ENCODE measurements at regions not wholly inside any gene's neighbourhood (a gene's known extent, or its start where the extent isn't known, plus 50 kb on each side); places are given as distances from the start of the nearest gene placed in this dataset.
"Not testable (repeated sequence)": the region's sequence is repeated elsewhere in the genome, so short reads cannot be mapped to it uniquely, and the experiment has no call there.

DNA sequence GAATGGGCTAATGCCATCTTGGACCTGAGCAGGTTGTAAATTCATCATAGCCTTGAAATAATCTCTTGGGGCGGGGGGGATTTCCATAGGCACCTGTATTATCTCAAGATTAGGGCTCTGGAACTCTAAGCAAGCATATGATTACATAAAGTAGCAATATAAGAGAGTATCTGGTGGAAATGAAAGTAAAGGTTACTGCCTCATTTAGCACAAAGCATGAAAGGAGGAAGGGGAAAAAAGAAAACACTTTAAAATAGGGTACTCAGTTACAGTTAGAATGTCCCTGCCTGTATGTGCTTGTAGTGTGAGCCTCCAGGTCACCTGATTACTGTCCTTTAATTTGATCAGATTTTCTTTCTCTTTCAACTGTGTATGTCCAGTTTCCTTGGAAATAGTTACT is 1079.7 kb upstream of the CDH18 start:
- no peak for DNase-seq (ENCODE audit: low spot score)

DNA sequence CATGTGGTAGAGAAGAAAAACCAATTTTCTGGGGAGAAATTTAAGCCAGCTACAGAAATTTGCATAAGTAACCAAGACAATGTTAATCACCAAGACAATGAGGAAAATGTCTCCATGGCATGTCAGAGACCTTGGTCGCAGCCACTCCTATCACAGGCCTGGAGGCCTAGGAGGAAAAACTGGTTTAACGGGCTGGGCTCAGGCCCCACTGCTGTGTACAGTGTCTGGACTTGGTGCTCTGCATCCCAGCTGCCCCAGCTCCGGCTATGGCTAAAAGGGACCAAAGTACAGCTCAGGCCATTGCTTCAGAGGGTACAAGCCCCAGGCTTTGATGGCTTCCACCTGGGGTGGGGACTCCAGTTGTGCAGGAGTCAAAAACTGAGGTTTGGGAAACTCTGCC is 1075.1 kb upstream of the CDH18 start:
- no peak for DNase-seq (ENCODE audit: low spot score)

DNA sequence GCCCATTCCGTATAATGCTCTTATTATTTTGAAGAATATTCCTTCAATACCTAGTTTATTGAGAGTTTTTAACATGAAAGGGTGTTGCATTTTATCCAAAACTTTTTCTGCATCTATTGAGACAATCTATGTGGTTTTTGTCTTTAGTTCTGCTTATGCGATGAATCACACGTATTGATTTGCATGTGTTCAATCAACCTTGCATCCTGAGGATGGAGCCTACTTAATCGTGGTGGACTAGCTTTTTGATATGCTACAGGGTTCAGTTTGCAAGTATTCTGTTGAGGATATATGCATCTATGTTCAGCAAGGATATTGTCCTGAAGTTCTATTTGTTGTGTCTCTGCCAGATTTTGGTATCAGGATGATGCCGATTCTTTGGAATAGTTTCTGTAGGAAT is 1070.3 kb upstream of the CDH18 start:
- no peak for DNase-seq (ENCODE audit: low spot score)

GRCh38 chr5:21051945-21052344 is 1063.9 kb upstream of the CDH18 start:
- no peak for DNase-seq (ENCODE audit: low spot score)

DNA sequence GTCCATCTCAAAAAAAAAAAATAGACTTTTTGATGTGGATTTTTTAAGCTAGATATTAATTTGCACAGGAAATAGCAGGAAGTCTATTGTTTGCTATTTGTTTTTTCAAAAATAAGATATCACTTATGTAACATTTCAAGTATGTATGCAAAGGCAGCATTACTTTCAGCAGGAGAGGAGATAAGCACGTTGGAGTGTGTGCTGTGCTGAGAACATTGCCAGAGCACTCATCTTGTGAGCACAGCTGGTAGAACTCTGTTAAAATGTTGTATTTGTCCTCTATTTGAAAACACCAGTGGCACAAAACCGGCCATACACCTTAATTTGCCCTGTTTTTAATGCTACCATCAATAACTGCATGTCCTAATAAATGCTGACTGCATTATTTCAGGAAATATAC is 1061.9 kb upstream of the CDH18 start:
- no peak for DNase-seq (ENCODE audit: low spot score)

DNA sequence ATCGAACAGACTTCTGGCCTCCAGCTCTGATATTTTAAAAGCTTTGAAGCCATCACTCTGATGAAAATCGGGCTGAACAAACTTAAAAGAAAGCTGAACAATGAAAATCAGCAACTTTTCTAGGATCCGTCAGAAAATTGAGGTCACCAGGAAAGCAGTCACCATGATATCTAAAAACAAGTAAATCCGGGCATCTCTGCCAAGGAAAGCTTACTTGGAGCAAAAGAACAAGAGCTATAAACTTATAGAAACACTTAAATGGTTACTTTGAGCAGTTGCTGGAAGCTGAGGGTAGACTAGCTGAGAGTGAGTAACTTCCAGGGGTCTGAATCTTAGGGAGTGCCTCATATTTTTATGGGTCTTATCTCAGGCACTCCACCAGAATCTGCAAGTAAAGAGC is 1043.0 kb upstream of the CDH18 start:
- no peak for DNase-seq (ENCODE audit: low spot score)

GRCh38 chr5:21024966-21025365 is 1037.0 kb upstream of the CDH18 start:
- DNase-seq (ENCODE audit: low spot score): no peak

DNA sequence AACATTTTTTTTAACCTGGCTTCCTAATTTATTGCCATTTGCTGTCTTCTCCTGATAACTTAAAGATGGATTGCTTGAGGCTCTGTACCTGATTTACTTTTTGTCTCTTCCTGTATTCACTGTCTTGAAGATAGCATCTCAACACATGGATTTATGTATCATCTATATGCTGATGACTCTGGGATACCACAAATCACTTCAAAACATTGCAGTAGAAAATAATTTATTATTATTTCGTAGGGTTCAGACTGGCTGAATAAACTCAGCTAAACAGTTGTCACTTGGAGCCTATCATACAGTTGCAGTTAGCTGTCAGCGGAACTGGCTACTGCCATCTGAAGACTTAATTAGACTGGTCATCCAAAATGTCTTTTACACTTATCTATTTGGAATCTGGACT is 1025.2 kb upstream of the CDH18 start:
- no peak for DNase-seq (ENCODE audit: low spot score)

GRCh38 chr5:21007781-21008180 is 1019.8 kb upstream of the CDH18 start:
- no peak for DNase-seq (ENCODE audit: low spot score)

DNA sequence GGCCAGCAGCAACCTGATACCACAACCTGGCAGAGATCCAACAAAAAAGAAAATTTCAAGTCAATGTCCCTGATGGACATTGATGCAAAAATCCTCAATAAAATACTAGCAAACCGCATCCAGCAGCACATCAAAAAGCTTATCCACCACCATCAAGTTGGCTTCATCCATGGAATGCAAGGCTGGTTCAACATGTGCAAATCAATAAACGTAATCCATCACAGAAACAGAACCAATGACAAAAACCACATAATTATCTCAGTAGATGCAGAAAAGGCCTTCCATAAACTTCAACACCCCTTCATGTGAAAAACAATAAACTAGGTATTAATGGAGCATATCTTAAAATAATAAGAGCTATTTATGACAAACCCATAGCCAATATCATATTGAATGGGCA is 1000.9 kb upstream of the CDH18 start:
- not testable (repeated sequence) for DNase-seq (ENCODE audit: low spot score)

GRCh38 chr5:20985754-20986153 is 997.8 kb upstream of the CDH18 start:
- DNase-seq (ENCODE audit: low spot score): no peak

DNA sequence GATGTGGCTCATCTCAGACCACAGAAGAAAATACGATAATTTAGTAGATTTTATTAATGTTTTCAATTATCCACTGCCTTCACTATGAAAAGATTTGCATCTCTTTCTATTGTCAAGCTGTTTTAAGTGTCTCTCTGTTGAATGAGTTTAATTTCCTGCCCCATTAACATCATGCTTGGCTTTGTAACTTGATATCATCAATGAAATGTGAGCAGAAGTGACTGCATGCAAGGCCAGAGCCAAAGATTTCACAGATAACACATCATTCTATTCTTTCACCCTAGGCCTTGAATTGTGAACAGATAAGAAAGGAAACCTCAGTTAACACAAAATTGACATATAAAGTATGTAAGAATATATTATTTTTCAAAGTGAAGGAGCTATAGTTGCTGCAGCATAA is 986.4 kb upstream of the CDH18 start:
- no peak for DNase-seq (ENCODE audit: low spot score)

DNA sequence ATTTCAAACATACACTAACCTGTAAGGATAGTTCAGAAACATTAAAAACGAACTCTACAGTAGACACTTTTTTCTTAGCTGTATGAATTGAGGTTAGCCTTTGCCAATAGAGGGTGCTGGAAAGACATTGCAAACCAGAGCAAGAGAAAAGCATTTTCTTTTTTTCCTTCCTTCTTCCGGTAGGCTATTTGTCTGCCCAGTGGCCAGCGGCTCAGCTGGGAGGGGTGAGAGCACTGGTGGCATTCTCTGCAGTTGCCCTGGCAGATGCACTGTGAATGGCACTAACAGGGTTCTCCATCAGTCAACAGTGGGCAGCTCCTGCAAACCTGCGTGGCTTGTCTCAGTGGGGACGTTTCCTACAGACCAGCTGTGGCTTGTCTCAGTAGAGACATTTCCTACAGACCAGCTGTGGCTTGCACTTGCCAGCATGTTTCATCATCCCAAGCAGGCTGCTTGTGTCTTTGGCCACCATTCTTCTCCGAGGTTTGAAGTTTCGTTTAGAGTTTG is 984.5 kb upstream of the CDH18 start:
- DNase-seq (ENCODE audit: low spot score): peak; percentile 44

DNA sequence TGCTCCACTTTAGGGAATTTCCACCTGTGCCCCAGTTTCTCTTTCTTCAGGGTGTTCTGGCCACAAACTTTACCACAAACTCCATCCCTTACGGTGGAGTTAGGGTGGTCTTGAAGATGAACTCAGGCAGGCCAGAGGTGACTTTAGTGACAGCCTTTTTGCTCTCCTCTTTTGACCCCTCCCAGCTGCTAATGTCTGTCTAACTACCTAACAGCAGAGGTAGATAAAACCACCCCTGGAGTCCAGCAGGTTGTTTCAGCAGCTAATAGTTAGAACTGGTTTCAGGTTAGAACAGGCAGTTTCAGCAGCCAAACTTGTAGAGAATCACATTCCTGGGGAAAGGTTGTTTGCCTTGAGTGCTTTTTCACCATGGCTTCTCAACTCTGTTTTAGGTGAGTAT is 971.3 kb upstream of the CDH18 start:
- DNase-seq (ENCODE audit: low spot score): no peak

DNA sequence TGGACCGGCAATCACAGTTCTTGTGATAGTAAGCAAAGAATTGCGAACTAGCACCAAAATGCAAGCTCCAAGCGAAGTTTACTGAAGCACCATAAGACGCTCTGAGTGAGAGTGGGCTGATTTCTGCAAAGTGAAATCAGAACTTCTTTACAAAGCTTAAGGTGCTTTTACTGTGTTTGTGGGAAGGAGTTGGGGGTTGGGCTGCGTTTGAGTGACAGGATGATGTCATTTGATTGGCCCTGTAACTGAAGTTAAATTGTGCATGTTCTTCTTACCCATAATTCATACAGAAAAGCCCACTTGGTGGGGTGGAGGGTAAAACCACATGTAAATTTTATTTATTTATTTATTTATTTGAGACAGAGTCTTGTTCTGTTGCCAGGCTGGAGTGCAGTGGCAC is 970.6 kb upstream of the CDH18 start:
- no peak for DNase-seq (ENCODE audit: low spot score)

GRCh38 chr5:20956134-20956533 is 968.1 kb upstream of the CDH18 start:
- no peak for DNase-seq (ENCODE audit: low spot score)

- DNase-seq (ENCODE audit: low spot score): no peak
Observed at GRCh38 chr5:20949636-20950035, 961.6 kb upstream of the CDH18 start.

GRCh38 chr5:20943183-20943971 is 955.4 kb upstream of the CDH18 start:
- DNase-seq (ENCODE audit: low spot score): not testable (repeated sequence)

DNA sequence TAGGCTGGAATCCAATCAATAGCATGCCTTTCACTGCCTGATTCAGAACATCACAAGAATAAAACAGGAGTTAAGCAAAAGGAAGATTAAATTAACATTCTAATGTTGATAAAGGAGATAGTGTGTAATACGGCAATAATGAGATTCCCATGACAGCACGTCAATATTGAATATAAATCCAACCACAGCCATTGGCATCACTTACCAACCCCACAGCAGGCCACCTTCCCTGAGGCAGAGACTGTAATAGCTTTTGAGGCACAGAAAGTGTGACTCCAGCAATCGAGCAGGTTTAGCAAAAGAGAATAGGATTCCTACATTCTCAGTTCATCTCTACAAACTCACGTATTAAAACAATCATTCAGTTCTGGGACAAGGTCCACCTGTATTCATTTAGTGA is 954.6 kb upstream of the CDH18 start:
- DNase-seq (ENCODE audit: low spot score): not testable (repeated sequence)

DNA sequence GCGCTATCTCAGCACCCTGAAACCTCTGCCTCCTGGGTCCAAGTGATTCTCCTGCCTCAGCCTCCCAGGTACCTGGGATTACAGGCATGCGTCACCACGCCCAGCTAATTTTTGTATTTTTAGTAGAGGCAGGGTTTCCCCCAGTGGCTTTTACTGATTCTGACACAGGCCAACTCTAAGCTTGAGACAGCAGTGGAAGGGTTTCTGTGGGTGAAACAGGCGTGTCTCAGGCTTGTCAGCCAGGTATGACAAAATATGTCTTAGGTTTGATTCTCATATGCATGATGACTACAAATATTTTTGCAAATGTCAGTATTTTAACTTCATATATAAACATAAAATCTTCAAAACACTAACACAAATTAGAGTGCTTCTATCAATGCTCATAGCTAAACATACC is 952.8 kb upstream of the CDH18 start:
- DNase-seq (ENCODE audit: low spot score): not testable (repeated sequence)

DNA sequence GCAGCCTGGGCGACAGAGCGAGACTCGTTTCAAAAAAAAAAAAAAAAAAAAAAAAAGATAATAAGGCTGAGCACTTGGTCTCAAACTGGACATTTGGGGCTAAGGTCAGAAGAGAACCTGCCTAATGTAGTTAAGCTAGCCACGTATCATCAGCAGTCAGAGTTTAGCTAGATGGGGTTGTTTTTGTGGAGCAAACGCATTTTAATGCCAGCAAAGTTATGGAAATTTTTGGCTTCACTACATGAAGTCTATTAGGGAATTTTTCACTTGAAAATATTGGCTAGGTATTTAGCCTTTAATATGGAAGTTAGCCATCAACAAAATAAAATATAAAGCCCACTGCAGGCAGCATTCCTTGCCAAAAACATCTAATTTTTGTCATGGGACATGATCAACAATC is 902.9 kb upstream of the CDH18 start:
- DNase-seq (ENCODE audit: low spot score): not testable (repeated sequence)

DNA sequence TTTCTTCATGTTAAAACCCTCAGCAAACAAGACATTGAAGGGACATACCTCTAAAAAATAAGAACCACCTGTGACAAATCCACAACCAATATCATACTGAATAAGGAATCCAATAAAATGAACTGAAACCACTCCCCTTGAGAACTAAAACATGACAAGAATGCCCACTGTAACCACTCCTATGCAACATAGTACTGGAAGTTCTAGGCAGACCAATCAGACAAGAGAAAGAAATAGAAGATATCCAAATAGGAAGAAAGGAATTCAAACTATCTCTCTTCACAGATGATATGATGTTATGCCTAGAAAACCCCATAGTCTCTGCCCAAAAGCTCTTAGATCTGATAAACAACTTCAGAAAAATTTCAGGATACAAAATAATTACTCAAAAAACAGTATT is 887.7 kb upstream of the CDH18 start:
- not testable (repeated sequence) for DNase-seq (ENCODE audit: low spot score)

DNA sequence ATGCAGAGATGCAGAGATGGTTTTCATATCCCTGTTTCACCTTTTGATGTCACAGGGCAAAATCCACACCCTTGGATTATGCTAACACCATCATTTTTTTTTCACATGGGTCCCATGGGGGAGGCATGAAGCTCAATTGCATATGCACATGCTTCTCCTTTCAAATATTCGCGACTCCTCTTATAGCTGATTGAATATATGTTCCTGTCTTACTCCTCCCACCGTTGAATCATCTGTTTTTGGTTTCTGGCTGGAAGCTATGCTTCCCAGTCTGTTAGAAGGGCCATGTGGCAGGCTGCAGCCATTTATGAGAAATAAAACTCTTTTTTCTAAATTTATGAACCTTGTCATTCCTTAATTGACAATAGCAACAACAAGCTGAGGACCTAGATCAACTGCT is 877.9 kb upstream of the CDH18 start:
- not testable (repeated sequence) for DNase-seq (ENCODE audit: low spot score)

- no peak for DNase-seq (ENCODE audit: low spot score)
Observed at GRCh38 chr5:20833081-20833627, 845.2 kb upstream of the CDH18 start.
